ENCODE measurements at regions not wholly inside any gene's neighbourhood (a gene's known extent, or its start where the extent isn't known, plus 50 kb on each side); places are given as distances from the start of the nearest gene placed in this dataset.

DNA sequence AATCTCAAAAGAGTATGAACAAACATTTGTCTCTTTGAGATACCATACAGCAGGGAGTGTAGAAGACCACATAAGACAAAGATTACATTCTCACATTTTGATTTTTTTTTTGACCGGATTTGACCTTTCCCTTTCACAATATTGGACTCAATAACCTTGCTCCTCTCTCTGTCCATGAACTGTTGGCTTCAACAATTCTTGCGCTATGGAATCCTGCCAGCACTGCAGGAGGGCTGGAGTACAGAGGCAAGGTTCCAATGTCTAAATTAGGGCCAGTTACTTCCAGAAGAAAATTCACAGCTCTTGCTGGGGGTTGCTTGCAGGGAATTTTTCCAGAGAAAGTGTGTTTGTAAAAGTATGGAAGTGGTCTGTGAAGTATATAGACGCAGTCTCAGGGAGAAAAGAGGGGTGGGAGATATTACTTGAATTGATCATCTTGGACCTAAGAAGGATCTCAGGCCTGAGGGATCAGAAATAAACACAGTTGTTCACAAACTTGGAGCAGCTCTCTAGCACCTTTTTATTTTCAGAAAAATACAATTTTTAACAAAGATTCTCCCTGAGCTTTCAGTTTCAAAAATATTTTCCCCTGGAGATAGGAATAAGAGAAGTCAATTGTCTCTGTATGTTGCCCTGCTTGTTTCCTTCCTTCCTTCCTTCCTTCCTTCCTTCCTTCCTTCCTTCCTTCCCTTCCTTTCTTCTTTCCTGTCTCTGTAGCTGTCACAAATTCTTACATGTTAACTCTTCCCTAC is 765.9 kb downstream of the BCKDHB start:
- TF ChIP-seq, protein P1, sequence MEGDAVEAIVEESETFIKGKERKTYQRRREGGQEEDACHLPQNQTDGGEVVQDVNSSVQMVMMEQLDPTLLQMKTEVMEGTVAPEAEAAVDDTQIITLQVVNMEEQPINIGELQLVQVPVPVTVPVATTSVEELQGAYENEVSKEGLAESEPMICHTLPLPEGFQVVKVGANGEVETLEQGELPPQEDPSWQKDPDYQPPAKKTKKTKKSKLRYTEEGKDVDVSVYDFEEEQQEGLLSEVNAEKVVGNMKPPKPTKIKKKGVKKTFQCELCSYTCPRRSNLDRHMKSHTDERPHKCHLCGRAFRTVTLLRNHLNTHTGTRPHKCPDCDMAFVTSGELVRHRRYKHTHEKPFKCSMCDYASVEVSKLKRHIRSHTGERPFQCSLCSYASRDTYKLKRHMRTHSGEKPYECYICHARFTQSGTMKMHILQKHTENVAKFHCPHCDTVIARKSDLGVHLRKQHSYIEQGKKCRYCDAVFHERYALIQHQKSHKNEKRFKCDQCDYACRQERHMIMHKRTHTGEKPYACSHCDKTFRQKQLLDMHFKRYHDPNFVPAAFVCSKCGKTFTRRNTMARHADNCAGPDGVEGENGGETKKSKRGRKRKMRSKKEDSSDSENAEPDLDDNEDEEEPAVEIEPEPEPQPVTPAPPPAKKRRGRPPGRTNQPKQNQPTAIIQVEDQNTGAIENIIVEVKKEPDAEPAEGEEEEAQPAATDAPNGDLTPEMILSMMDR (IDR thresholded peaks at IDR 0.05) = no peak
- no peak for TF ChIP-seq POLR2A (IDR thresholded peaks at IDR 0.05; ENCODE audit: low read depth)
- TF ChIP-seq EP300 (IDR thresholded peaks at IDR 0.05) = no peak
- TF ChIP-seq POLR2AphosphoS5 (IDR thresholded peaks at IDR 0.05) = no peak

Data from esophagus muscularis mucosa (tissue), 4 donors.